NB4 (cell line): ENCODE measurements at regions not wholly inside any gene's neighbourhood (a gene's known extent, or its start where the extent isn't known, plus 50 kb on each side); places are given as distances from the start of the nearest gene placed in this dataset.

Experiments
- DNase-seq: peaks from one replicate; pipeline ENCODE4 v3.0.0; 2010; ENCODE audit warnings: low read depth
- H3K4me3 ChIP-seq: one replicate; pipeline ENCODE4 v1.5.1; 2011; ENCODE audit warnings: mild to moderate bottlenecking, low read depth, low read length, moderate library complexity
- MYC ChIP-seq: IDR thresholded peaks from 2 replicates; pipeline ENCODE4 v1.6.1; 2011; ENCODE audit warnings: low read depth, low read length
- POLR2A ChIP-seq: IDR thresholded peaks from 2 replicates; pipeline ENCODE4 v1.6.1; 2011; ENCODE audit warnings: mild to moderate bottlenecking; ENCODE audit not compliant: insufficient read length; ENCODE audit errors: extremely low read depth
- TF ChIP-seq, protein P1 (sequence below): IDR thresholded peaks from 2 replicates; pipeline ENCODE4 v1.6.1; 2011; ENCODE audit warnings: low read depth, low read length
- TF ChIP-seq, protein P2 (sequence below): IDR thresholded peaks from one replicate; pipeline ENCODE4 v1.5.1; 2012; ENCODE audit warnings: low read depth, low read length

DNA sequence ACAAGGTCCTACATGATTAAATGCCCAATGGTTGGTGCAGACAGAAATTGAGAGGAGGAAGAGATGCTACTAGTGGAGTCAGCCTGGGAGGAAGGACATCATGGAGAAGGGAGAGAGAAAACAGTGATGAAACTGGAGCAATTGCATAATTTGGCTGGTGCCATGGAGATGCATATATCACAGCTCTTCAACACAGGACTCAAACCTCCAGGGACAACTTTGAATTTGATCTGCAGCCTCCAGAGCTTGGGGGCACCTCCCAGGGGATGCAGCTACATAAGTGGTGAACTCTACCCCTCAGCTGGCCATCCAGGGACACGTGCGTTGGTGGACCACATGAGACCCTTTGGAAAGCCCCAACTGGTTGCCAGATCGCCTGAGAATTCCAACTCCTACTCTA is 80.4 kb downstream of the CTAGE1 start:
- DNase-seq, result no peak
- TF ChIP-seq POLR2A, result no peak
- TF ChIP-seq, protein P1, sequence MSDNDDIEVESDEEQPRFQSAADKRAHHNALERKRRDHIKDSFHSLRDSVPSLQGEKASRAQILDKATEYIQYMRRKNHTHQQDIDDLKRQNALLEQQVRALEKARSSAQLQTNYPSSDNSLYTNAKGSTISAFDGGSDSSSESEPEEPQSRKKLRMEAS, result no peak
- no peak for TF ChIP-seq MYC
- TF ChIP-seq, protein P2, sequence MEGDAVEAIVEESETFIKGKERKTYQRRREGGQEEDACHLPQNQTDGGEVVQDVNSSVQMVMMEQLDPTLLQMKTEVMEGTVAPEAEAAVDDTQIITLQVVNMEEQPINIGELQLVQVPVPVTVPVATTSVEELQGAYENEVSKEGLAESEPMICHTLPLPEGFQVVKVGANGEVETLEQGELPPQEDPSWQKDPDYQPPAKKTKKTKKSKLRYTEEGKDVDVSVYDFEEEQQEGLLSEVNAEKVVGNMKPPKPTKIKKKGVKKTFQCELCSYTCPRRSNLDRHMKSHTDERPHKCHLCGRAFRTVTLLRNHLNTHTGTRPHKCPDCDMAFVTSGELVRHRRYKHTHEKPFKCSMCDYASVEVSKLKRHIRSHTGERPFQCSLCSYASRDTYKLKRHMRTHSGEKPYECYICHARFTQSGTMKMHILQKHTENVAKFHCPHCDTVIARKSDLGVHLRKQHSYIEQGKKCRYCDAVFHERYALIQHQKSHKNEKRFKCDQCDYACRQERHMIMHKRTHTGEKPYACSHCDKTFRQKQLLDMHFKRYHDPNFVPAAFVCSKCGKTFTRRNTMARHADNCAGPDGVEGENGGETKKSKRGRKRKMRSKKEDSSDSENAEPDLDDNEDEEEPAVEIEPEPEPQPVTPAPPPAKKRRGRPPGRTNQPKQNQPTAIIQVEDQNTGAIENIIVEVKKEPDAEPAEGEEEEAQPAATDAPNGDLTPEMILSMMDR, result no peak
- no peak overlapping the region for H3K4me3 ChIP-seq

DNA sequence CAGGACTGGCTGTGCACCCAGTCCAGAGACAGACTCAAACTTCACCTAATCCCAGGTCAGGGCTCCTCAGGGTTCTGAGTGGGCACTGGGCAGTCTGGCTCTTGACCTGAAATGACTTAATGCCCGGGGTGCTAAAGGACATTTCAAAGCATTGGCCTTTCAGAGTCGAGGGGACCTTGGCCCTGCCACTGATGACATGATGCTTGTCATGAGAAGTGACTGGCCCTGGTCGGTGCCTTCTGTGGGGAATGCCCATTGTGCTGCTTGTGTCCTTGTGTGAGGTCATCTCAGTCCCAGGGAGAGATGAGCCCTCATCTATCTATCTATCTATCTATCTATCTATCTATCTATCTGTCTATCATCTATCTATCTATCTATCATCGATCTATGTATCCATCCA is 81.3 kb downstream of the CTAGE1 start:
- H3K4me3 ChIP-seq, result no peak overlapping the region
- TF ChIP-seq MYC (no peak), POLR2A (no peak)
- TF ChIP-seq, protein P1, result no peak
- TF ChIP-seq, protein P2, result no peak
- DNase-seq, result no peak

DNA sequence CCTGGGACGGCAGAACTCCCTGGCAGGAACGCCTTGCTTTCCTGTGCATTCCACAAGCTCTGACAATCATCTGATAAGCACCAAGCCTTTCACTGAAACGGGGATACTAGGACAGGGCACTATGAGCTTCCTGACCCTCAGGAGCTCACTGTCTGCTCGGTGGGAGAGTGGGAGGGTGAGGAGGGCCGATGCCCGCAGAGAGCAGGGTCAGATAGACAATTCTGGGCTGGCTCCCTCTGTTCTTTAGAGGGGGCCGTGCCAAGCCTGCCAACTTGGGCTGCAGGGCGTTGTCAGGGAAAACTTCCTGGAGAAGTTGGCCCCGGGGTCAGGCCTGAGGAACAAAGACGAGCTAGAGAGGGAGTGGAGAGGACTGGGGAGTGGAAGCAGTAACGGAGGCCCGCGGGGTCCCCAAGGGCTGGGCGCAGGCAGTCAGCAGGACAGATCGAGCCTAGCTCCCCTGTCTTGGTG is 82.0 kb downstream of the CTAGE1 start:
- TF ChIP-seq, protein P1, result no peak
- TF ChIP-seq, protein P2, result no peak
- TF ChIP-seq MYC (no peak), POLR2A (no peak)
- no peak for DNase-seq
- H3K4me3 ChIP-seq, result no peak overlapping the region

DNA sequence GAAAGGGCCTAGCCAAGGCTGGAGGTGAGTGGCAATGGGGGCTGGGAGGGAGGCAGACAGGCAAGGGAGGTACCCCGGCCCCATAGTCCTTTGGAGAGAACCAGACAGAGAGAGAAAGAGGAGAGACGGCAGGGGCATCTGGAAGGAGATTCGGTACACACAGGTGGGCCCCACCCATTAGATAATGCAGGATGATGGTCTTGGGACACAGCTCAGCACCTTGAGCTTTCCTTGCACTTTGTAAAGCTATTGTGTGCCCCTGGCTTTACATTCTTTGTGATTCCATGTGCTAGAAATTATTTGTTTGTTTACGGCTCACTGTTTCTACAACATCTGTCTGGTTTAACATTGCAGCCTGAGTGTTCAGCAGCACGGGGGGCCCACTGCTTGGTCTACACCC is 83.1 kb downstream of the CTAGE1 start:
- no peak for DNase-seq
- TF ChIP-seq, protein P1, result no peak
- TF ChIP-seq MYC (no peak), POLR2A (no peak)
- TF ChIP-seq, protein P2, result no peak
- no peak overlapping the region for H3K4me3 ChIP-seq

DNA sequence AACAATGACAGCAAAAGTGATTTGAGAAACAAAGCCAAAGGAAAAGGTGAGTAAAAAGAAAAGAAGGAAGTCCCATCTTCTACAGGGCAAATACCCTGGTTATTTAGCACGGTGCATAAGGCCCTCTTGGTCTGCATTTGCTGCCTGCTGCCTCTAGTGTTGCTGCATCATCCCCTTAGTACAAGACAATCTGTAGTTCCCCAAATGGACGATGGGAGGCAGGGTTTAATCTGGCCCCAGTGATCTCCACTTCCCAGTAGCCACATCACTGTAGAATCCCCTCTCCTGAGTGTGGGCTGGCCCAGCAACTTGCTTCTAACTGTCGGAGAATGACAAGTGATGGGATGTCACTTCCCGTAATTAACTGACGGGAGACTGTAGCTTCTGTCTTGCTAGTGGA is 85.1 kb downstream of the CTAGE1 start:
- TF ChIP-seq, protein P1, result no peak
- TF ChIP-seq, protein P2, result peak; percentile 22
- no peak for TF ChIP-seq POLR2A
- TF ChIP-seq MYC, result no peak
- peak; percentile 53 for DNase-seq

More for the DNA sequence above, 85.1 kb downstream of the CTAGE1 start:
- no peak overlapping the region for H3K4me3 ChIP-seq
